IPS DF 6.9 (cell line): ENCODE measurements at regions not wholly inside any gene's neighbourhood (a gene's known extent, or its start where the extent isn't known, plus 50 kb on each side); places are given as distances from the start of the nearest gene placed in this dataset.

Source experiments
- DNase-seq: peaks from one replicate; pipeline ENCODE4 v3.0.0-alpha.2; 2013; ENCODE audit warnings: low read depth, low spot score
- H3K27ac ChIP-seq: one replicate; pipeline ENCODE4 v1.5.1; 2013; ENCODE audit warnings: low read length, control low read depth
- H3K27me3 ChIP-seq: 2 replicates; pipeline ENCODE4 v1.6.1; 2013; ENCODE audit warnings: mild to moderate bottlenecking, low read length; ENCODE audit not compliant: control insufficient read depth, insufficient read depth
- H3K36me3 ChIP-seq: 2 replicates; pipeline ENCODE4 v1.6.1; 2013; ENCODE audit warnings: low read length; ENCODE audit not compliant: control insufficient read depth, insufficient read depth
- H3K4me1 ChIP-seq: 2 replicates; pipeline ENCODE4 v1.6.1; 2013; ENCODE audit warnings: low read length; ENCODE audit not compliant: control insufficient read depth, insufficient read depth
- H3K4me3 ChIP-seq: 2 replicates; pipeline ENCODE4 v1.5.1; 2013; ENCODE audit warnings: mild to moderate bottlenecking, low read length
- H3K9me3 ChIP-seq: 2 replicates; pipeline ENCODE4 v1.6.1; 2013; ENCODE audit warnings: low read length, inconsistent platforms; ENCODE audit not compliant: control insufficient read depth, insufficient read depth
- WGBS: extraction: QIAGEN DNeasy Blood & Tissue Kit; methylation state at CpG from one replicate; pipeline ENCODE4 v1.1.7; 2013; ENCODE audit warnings: mixed read lengths, missing lambda C conversion rate; ENCODE audit not compliant: insufficient read length, insufficient coverage; 5-methylcytosine and 5-hydroxymethylcytosine counted together

DNA sequence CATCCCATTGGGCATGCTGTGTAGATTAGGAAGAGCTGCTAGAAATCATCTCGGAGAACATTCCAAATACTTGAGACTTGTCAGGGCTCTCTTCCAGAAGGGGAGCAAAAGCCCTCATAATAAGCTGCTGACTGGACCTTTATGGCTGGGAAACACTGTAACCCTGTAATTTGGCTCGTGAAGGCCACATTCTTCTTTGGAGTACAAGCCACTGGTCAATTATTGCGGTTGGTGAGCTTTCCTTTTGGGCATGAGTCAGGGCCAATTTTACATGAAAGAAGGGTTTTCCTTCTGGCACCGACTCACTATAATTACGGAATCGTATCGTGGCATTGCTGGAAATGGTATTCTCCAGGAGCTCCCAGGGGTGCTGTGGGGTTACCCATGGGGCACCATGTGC, 434.5 kb upstream of the RGMA start:
- H3K27me3 ChIP-seq, result no peaks in the 10 kb centered on the region
- no peak for DNase-seq
- no peaks in the 10 kb centered on the region for H3K9me3 ChIP-seq
- H3K4me3 ChIP-seq, result no peak overlapping the region
- H3K27ac ChIP-seq, result no peak overlapping the region
- H3K4me1 ChIP-seq, result no peaks in the 10 kb centered on the region
- H3K36me3 ChIP-seq, result no peaks in the 10 kb centered on the region
- no CpG with 5 or more reads among the region's 7 CpGs for WGBS

GRCh38 chr15:93520206-93520605, 431.2 kb upstream of the RGMA start:
- no peak for DNase-seq
- Histone ChIP-seq H3K27me3 (no peaks in the 10 kb centered on the region), H3K4me1 (no peaks in the 10 kb centered on the region), H3K9me3 (no peaks in the 10 kb centered on the region), H3K36me3 (no peaks in the 10 kb centered on the region), H3K4me3 (no peak overlapping the region), H3K27ac (no peak overlapping the region)
- no CpG with 5 or more reads among the region's 4 CpGs for WGBS

DNA sequence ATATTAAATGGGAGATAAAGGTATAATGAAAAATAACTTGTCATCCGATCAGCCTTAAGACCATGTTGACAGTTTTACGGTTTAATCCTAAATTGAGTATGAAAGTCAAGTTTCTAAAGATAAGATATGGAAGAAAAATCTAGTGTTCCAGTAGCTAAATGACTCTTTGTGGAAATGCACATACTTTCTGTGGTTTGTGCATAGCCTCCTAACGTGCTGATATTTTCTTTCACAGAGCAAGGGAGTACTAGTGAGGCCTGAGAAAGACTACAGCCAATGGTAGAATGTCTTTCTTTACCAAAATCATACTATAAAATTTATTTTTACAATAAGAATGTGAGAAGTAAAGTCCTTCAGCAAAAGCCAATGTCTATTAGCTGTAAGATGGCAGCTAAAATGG, 430.6 kb upstream of the RGMA start:
- Histone ChIP-seq H3K36me3 (no peaks in the 10 kb centered on the region), H3K4me3 (no peak overlapping the region), H3K27ac (no peak overlapping the region), H3K9me3 (no peaks in the 10 kb centered on the region), H3K27me3 (no peaks in the 10 kb centered on the region), H3K4me1 (no peaks in the 10 kb centered on the region)
- no CpG with 5 or more reads among the region's 3 CpGs for WGBS
- no peak for DNase-seq

GRCh38 chr15:93517176-93517575, 428.2 kb upstream of the RGMA start:
- H3K27ac ChIP-seq, result no peak overlapping the region
- no peaks in the 10 kb centered on the region for H3K36me3 ChIP-seq
- no peaks in the 10 kb centered on the region; the same call in 1 of the 2 replicates for H3K4me1 ChIP-seq
- no peaks in the 10 kb centered on the region for H3K9me3 ChIP-seq
- no peak overlapping the region for H3K4me3 ChIP-seq
- no peak for DNase-seq
- no peaks in the 10 kb centered on the region for H3K27me3 ChIP-seq
- no CpG with 5 or more reads among the region's 3 CpGs for WGBS

GRCh38 chr15:93515256-93516051, 426.4 kb upstream of the RGMA start:
- no CpG with 5 or more reads among the region's 5 CpGs for WGBS
- Histone ChIP-seq H3K36me3 (no peaks in the 10 kb centered on the region), H3K27me3 (no peaks in the 10 kb centered on the region), H3K4me3 (no peak overlapping the region), H3K9me3 (no peaks in the 10 kb centered on the region), H3K27ac (no peak overlapping the region), H3K4me1 (no peaks in the 10 kb centered on the region; the same call in 1 of the 2 replicates)
- no peak for DNase-seq

- Histone ChIP-seq H3K27me3 (no peaks in the 10 kb centered on the region), H3K27ac (no peak overlapping the region), H3K9me3 (no peaks in the 10 kb centered on the region), H3K36me3 (no peaks in the 10 kb centered on the region; the same call in 1 of the 2 replicates), H3K4me3 (no peak overlapping the region), H3K4me1 (no peaks in the 10 kb centered on the region)
- no CpG with 5 or more reads among the region's 11 CpGs for WGBS
- no peak for DNase-seq
Measured at GRCh38 chr15:93506646-93507045, 417.6 kb upstream of the RGMA start.

DNA sequence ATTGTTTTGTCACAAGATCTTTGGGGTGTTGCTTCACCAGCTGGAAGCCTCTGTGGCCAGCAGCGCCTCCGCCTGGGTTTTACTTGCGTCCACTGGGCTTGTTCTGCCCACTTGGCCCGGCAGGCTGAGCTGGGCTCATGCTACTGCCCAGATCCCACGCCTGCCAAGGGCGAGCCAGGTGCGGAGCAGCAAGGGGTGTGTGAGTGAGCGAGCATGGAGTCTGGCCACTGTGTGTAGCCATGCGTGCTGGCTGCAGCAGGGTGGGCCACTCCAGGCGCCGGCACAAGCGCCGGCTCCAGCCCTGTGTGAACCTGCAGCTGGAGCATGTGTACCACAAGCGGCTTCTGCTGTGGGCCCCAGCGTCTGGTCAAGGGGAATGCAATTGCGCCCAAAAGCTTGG, 416.5 kb upstream of the RGMA start:
- H3K27ac ChIP-seq, result no peak overlapping the region
- no peaks in the 10 kb centered on the region; the same call in 1 of the 2 replicates for H3K36me3 ChIP-seq
- H3K4me1 ChIP-seq, result no peaks in the 10 kb centered on the region
- H3K27me3 ChIP-seq, result no peaks in the 10 kb centered on the region
- H3K4me3 ChIP-seq, result no peak overlapping the region
- DNase-seq, result no peak
- no CpG with 5 or more reads among the region's 16 CpGs for WGBS
- H3K9me3 ChIP-seq, result no peaks in the 10 kb centered on the region

GRCh38 chr15:93501946-93502345, 412.9 kb upstream of the RGMA start:
- no peaks in the 10 kb centered on the region for H3K27me3 ChIP-seq
- H3K9me3 ChIP-seq, result no peaks in the 10 kb centered on the region
- H3K4me3 ChIP-seq, result no peak overlapping the region
- H3K27ac ChIP-seq, result no peak overlapping the region
- H3K36me3 ChIP-seq, result no peaks in the 10 kb centered on the region; the same call in 1 of the 2 replicates
- WGBS, result no CpG with 5 or more reads among the region's 2 CpGs
- DNase-seq, result no peak
- peaks cover under 1% of the 10 kb centered on the region; the same call in 1 of the 2 replicates for H3K4me1 ChIP-seq

GRCh38 chr15:93500155-93500554, 411.1 kb upstream of the RGMA start:
- no peaks in the 10 kb centered on the region for H3K27me3 ChIP-seq
- H3K4me1 ChIP-seq, result peaks cover 3% of the 10 kb centered on the region; the same call in 1 of the 2 replicates
- DNase-seq, result no peak
- H3K4me3 ChIP-seq, result no peak overlapping the region
- WGBS, result no CpG with 5 or more reads among the region's 2 CpGs
- no peaks in the 10 kb centered on the region for H3K9me3 ChIP-seq
- H3K36me3 ChIP-seq, result no peaks in the 10 kb centered on the region
- no peak overlapping the region for H3K27ac ChIP-seq

GRCh38 chr15:93497291-93497690, 408.3 kb upstream of the RGMA start:
- no peaks in the 10 kb centered on the region for H3K36me3 ChIP-seq
- no CpG with 5 or more reads among the region's 2 CpGs for WGBS
- DNase-seq, result no peak
- H3K9me3 ChIP-seq, result no peaks in the 10 kb centered on the region
- H3K4me3 ChIP-seq, result no peak overlapping the region
- no peak overlapping the region for H3K27ac ChIP-seq
- peaks cover 3% of the 10 kb centered on the region; the same call in 1 of the 2 replicates for H3K4me1 ChIP-seq
- H3K27me3 ChIP-seq, result no peaks in the 10 kb centered on the region

DNA sequence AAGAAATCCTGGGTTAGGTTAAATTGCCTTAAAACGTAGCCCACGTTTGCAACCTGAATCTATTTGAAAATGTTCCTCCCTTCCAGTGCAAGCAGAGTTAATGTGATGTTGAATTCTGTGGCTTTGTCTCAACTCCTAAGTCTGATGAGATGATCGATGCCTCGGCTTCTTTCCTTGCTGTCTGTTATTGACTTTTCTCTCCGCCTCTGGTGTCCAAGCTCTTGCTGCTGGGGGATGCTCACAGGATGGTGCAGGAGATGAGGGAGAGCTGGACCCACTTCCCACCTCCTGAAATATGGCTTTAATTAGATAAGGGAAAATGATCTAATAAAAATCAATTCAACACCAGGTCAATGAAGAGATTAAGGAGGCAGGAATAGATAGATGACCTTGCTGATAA, 407.9 kb upstream of the RGMA start:
- no peak for DNase-seq
- Histone ChIP-seq H3K36me3 (no peaks in the 10 kb centered on the region), H3K4me3 (no peak overlapping the region), H3K27ac (no peak overlapping the region), H3K4me1 (peaks cover 3% of the 10 kb centered on the region; the same call in 1 of the 2 replicates), H3K9me3 (no peaks in the 10 kb centered on the region), H3K27me3 (no peaks in the 10 kb centered on the region)
- no CpG with 5 or more reads among the region's 5 CpGs for WGBS
